WI38 (cell line): ENCODE measurements at regions not wholly inside any gene's neighbourhood (a gene's known extent, or its start where the extent isn't known, plus 50 kb on each side); places are given as distances from the start of the nearest gene placed in this dataset.

Source experiments
- H3K4me3 ChIP-seq: 2 replicates; pipeline ENCODE4 v1.5.1; 2011; ENCODE audit warnings: low read depth, mild to moderate bottlenecking, control low read depth, low read length
- CTCF ChIP-seq: IDR thresholded peaks from 2 replicates; pipeline ENCODE4 v1.5.1; 2012; ENCODE audit warnings: low read depth, mild to moderate bottlenecking, control low read depth, low read length

- peak; percentile 71 for TF ChIP-seq CTCF
- H3K4me3 ChIP-seq, result no peak overlapping the region
These were observed 585.4 kb downstream of the SOX6 start for GRCh38 chr11:15770798-15771414.

GRCh38 chr11:15772547-15772946 lies 583.8 kb downstream of the SOX6 start:
- TF ChIP-seq CTCF, result no peak
- H3K4me3 ChIP-seq, result no peak overlapping the region

- H3K4me3 ChIP-seq, result no peak overlapping the region
- no peak for TF ChIP-seq CTCF
These were observed 583.4 kb downstream of the SOX6 start for GRCh38 chr11:15772981-15773380.

GRCh38 chr11:15773476-15774387 lies 582.6 kb downstream of the SOX6 start:
- no peak for TF ChIP-seq CTCF
- no peak overlapping the region for H3K4me3 ChIP-seq

GRCh38 chr11:15774388-15774939 lies 581.9 kb downstream of the SOX6 start:
- H3K4me3 ChIP-seq, result no peak overlapping the region
- no peak for TF ChIP-seq CTCF

GRCh38 chr11:15775015-15775541 lies 581.3 kb downstream of the SOX6 start:
- no peak overlapping the region for H3K4me3 ChIP-seq
- no peak for TF ChIP-seq CTCF
